Skin of body (tissue), 1 donor: ENCODE measurements at regions not wholly inside any gene's neighbourhood (a gene's known extent, or its start where the extent isn't known, plus 50 kb on each side); places are given as distances from the start of the nearest gene placed in this dataset.

ENCODE experiments used
- DNase-seq: peaks from one replicate; lab custom pipeline; 2025; lab: John Stamatoyannopoulos, UW

- DNase-seq = no peak
Observed at GRCh38 chr11:70700453-70700852, 302.1 kb downstream of the CTTN start.

- no peak for DNase-seq
Observed at GRCh38 chr11:70700871-70701270, 302.5 kb downstream of the CTTN start.

GRCh38 chr11:70702040-70702648 lies 303.8 kb downstream of the CTTN start:
- DNase-seq = no peak

- DNase-seq = no peak
Observed at GRCh38 chr11:70703141-70704064, 305.1 kb downstream of the CTTN start.

DNA sequence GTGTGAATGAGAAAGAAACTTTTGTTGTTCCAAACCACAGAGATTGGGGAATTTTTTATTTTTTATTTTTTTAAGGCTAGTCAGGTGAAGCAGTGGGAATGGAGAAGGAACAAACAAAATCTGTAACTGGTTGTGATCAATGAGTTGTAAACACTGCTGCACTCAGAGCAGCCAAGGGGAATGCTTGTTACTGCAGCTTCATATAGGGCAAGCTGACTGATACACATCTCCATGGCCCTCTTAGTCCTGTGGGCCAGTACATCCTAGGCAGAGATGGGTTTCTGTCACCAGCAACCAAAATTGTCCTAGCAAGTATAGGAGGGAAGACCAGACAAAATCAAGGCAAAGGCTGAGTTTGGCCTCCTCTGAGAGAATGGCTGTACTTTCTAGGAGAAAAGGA lies 306.8 kb downstream of the CTTN start:
- DNase-seq = no peak

GRCh38 chr11:70705930-70706329 lies 307.6 kb downstream of the CTTN start:
- DNase-seq = no peak

- no peak for DNase-seq
Observed at GRCh38 chr11:70707821-70708220, 309.5 kb downstream of the CTTN start.

DNA sequence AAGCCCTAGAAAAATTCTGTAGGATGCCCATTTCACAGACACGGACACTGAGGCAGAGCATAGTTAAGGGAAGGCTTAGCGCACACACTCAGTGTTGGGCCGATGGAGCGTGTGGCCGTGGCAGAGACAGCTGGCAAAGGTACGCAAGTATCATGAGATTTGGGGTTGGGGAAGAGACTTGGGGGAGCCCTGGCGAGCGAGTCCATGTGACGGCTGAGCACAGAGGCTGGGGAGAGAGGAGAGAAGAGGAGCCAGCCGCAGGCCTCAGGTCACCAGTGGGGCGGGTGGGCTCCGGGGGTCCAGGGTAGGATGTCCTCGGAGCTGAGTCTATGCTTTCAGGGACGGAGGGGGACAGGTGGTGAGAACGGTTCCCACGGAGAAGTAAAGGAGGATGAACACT lies 311.3 kb downstream of the CTTN start:
- no peak for DNase-seq

GRCh38 chr11:70710192-70710591 lies 311.9 kb downstream of the CTTN start:
- no peak for DNase-seq

- DNase-seq = no peak
Observed at GRCh38 chr11:70710601-70711000, 312.3 kb downstream of the CTTN start.

- no peak for DNase-seq
Observed at GRCh38 chr11:70711095-70711910, 313.0 kb downstream of the CTTN start.

DNA sequence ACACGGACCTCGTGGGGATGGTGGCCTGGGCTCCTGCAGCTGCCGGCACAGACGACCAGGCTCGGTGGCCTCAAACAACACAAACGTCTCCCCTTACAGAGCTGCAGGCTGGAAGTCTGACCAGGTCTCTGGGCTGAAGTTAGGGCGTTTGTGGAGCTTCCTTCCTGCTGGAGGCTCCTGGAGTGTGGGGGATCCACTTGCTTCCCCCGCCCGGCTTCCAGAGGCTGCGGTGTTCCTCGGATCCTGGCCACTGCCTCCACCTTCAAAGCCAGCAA lies 313.5 kb downstream of the CTTN start:
- no peak for DNase-seq

DNA sequence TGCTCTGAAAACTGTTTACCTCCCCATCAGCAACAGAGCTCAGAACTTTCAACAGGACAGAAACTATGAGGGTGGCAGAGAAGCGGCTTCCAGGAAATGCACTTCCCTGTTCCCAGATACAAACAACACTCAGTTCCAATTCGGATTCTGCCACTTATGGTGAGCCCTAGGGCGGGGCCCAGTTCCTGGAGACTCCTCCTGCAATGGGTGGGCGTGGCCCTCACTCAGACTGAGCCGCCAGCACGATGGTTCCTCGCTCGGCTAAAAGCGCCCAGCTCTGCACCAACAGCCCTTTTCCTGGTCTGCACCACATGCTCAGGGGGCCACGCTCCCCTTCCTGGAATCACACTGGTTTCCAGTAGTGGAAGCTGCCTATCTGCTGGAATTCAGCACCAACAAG lies 314.1 kb downstream of the CTTN start:
- DNase-seq = no peak

DNA sequence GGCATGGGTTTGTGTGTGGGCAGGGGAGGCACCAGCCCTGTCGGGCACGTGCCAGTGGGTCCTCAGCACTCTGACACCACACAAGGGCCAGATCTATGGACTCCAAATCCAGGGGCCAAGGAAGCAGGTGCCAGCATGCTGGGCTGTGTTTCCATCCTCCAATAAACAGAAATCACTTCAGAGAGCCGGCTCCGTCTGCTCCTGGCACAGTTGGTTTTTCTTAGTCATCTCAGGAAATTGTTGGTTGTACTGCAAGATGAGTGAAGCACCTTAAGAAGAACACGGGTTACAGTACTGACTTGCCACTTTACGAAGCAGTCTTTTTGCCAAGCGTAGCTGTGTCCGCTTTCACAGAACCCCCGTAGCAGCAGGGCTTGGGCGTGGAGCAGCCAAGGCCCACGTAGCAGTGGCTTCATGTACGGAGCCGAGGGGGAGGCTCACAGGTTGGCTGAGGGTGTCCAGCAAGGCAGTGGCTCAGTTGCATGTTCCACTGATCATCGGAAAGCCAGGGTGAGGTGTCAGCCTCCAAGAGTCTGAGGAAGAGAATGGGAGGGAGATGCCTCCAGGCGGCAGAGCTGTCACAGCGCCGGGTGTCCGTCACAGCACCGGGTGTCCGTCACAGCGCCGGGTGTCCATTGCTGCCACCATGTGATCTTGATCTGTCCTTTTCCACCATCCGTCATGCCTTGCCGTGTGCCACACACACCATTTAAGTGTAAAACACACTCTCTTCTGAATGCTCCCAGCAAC lies 314.9 kb downstream of the CTTN start:
- DNase-seq = no peak

GRCh38 chr11:70713988-70714665 lies 315.8 kb downstream of the CTTN start:
- DNase-seq = no peak

- DNase-seq = no peak
Observed at GRCh38 chr11:70715166-70715951, 317.0 kb downstream of the CTTN start.

GRCh38 chr11:70716216-70716615 lies 317.9 kb downstream of the CTTN start:
- DNase-seq = no peak

GRCh38 chr11:70716986-70717775 lies 318.9 kb downstream of the CTTN start:
- DNase-seq = no peak

DNA sequence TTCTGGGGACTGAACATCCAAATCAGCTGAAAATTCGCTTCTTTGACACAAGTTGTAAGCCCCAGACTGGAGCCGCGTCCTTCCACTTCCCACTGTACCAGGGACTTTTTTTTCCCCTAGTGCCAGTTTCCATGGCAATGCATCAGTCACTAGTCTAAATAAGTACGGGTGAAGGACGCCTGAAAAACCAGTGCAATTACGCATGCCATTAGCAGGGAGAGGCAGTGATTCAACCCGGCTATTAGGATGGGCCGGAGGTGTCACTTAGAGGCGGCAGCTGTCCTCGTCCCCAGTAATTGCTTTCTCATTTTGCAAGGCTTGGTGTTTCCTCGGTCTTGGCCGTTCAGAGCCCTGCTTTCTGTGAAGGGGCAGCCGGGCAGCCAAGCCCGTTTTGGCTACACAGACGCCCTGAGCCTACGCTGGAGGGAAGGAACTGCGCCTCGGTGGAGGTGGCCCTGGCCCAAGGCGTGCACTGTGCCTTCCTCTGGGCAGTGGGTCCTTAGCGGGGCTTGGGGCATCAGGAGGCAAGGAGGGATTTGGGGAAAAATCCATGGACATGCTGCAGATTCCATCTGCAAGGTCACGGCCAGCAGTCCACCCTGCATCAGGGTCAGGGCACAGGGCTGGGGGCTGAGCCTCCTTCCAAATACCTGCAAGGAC lies 319.7 kb downstream of the CTTN start:
- DNase-seq = no peak
